GM21381 (cell line): ENCODE measurements at regions not wholly inside any gene's neighbourhood (a gene's known extent, or its start where the extent isn't known, plus 50 kb on each side); places are given as distances from the start of the nearest gene placed in this dataset.

ENCODE experiments used
- ATAC-seq: cut with Tn5 transposase; IDR thresholded peaks from one replicate; pipeline ENCODE4 v1.9.1; 2021; ENCODE audit warnings: mild to moderate bottlenecking, moderate library complexity; ENCODE audit not compliant: unreplicated experiment

GRCh38 chr16:9185381-9185780, 93.9 kb downstream of the HAPSTR1 start:
- no peak for ATAC-seq

DNA sequence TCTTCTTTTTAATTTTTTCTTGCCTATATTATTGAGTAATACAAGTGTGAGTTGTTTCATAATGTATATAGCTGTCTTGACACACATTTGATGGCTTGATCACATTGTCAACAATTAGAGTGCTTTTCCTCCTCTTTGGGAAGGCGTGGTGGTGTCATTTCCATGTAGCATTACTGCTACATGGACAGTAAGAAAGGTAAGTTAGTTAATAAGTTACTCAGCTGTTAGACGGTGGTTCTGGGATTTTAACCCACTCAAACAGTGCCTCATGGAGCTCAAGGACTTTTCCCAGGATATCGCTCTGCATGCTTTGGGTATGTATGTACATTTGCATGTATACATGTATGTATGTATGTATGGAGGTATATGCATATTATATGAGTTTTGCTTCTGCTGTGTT, 94.6 kb downstream of the HAPSTR1 start:
- ATAC-seq = no peak

- ATAC-seq = no peak
Observed at GRCh38 chr16:9188721-9189120, 97.3 kb downstream of the HAPSTR1 start.

DNA sequence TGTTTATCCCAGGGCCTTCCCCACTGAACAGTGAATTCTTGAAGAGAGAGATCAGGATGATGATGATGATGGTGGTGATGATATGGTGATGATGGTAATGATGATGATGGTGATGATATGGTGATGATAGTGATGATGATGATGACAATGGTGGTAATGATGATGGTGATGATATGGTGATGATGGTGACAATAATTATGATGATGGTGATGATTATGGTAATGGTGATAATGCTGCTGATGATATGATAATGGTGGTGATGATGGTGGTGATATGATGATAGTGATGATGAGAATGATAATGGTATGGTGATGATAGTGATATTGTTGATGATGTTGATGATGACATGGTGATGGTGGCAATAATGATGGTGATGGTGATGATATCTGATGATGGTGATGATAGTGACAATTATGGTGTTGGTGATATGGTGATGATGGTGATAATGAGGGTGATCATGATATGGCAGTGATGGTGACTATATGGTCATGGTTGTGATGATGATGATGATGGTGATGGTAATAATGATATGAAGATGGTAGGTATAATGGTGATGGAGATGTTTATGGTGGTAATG, 99.9 kb downstream of the HAPSTR1 start:
- no peak for ATAC-seq

- no peak for ATAC-seq
Observed at GRCh38 chr16:9192746-9193145, 101.3 kb downstream of the HAPSTR1 start.

DNA sequence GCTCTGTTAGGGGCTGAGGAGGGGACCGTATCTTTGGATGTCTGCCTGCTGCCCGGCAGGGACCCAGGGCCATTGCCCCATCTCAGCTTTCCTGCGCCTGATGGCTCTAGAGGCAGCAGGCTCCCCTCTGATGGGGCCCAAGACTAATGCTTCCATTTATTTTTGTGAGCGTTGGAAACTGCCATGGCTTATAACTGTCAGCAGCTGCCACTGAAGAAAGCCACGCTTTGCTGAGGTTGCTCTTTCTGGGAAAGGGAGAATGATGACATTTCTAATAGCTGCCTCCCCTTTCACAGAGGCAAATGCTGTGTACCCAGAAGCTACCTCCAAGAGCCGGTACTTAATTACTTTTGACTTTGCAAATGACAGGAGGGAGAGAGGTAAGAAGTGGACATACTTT, 103.8 kb downstream of the HAPSTR1 start:
- ATAC-seq = no peak

DNA sequence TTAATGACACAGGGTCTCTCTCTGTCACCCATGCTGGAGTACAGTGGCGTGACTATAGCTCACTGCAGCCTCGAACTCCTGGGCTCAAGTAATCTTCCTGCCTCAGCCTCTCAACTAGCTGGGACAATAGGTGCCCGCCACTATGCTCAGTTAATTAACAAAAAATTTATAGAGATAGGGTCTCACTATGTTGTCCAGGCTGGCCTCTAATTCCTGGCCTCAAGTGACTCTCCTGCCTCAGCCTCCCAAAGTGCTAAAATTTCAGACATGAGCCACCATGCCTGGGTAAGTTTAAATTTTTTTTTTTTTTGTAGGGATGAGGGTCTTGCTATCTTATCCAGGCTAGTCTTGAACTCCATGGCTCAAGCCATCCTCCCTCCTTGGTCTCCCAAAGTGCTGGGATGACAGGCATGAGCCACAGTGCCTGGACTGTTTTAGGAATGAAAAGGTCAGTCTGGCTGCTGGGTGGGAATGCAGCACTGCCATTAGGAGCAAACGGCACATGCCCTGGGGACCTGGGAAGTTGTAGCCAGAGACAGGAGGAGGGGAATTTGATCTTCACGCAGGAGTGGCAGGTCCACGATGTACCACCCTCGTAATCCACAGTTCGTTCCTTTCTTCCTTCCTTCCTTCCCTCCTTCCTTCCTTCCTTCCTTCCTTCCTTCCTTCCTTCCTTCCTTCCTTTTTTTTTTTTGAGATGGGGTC, 106.7 kb downstream of the HAPSTR1 start:
- no peak for ATAC-seq

- no peak for ATAC-seq
Observed at GRCh38 chr16:9199311-9199710, 107.9 kb downstream of the HAPSTR1 start.

GRCh38 chr16:9199751-9200150, 108.3 kb downstream of the HAPSTR1 start:
- ATAC-seq = no peak

- ATAC-seq = no peak
Observed at GRCh38 chr16:9203956-9204355, 112.5 kb downstream of the HAPSTR1 start.

GRCh38 chr16:9205661-9206060, 114.2 kb downstream of the HAPSTR1 start:
- ATAC-seq = no peak

- ATAC-seq = no peak
Observed at GRCh38 chr16:9206156-9206555, 114.7 kb downstream of the HAPSTR1 start.

DNA sequence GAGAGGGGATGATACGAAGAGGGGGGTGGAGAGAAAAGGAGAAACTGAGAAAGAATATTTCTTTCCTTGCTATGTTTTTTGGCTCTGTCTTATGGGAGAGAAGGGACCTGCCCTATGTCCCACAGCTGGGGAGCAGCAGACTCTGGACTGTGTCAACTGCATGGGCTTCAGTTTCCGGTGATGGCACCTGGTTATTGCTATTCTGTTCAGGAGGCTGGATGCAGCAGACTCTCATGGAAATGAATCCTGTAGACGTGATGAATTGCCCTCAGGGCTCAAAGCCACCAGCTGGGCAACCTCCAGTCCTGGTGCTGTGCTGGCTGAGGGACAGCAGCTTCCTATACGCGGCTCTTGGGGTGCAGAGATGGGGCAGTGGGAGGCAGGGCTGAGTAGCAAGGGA, 121.2 kb downstream of the HAPSTR1 start:
- ATAC-seq = no peak

GRCh38 chr16:9219813-9220212, 128.4 kb downstream of the HAPSTR1 start:
- no peak for ATAC-seq

DNA sequence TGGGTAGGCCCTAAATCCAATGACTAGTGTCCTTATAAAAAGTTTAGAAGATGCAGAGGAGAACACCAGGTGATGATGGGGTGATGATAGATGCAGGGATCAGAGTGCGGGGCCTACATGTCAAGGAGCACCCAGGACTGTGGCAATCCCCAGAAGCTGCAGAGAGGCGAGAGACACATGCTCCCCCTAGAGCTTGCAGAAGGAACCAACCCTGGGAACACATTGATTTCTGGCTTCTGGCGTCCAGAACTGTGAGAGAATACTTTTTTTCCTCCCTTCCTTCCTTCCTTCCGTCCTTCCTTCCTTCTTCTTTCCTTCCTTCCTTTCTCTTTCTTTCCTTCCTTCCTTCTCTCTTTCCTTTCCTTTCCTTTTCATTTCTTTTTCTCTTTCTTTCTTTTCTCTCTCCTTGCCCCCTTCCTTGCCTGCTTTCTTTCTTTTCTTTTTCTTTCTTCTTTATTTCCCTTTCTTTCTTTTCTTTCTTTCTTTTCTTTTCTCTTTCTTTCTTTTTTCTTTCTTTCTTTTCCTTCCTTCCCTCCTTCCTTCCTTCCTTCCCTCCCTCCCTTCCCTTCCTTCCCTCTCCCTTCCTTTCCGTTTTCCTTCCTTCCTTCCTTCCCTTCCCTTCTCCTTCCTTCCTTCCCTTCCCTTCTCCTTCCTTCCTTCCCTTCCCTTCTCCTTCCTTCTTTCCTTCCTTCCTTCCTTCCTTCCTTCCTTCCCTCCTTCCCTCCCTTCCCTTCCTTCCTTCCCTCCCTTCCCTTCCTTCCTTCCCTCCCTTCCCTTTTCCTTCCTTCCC, 134.3 kb downstream of the HAPSTR1 start:
- no peak for ATAC-seq

DNA sequence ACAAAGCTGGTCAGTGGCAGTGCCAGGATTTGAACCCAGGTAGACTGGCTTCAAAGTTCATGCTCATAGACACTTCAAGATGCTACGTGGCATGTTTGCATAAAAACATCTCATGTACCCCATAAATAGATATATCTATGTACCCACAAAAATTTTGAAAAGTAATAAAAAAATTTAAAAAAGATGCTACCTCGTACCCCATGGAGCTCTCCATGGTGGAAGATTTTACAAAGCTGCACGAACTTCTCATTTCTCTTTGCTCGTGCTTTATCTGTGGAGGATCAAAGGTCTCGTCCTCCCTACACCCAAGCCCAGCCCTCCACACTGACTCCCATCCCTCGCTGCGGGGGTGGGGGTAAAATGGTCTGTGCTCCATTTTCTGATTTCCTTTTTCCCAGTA, 135.5 kb downstream of the HAPSTR1 start:
- no peak for ATAC-seq

GRCh38 chr16:9231039-9231438, 139.6 kb downstream of the HAPSTR1 start:
- ATAC-seq = no peak

DNA sequence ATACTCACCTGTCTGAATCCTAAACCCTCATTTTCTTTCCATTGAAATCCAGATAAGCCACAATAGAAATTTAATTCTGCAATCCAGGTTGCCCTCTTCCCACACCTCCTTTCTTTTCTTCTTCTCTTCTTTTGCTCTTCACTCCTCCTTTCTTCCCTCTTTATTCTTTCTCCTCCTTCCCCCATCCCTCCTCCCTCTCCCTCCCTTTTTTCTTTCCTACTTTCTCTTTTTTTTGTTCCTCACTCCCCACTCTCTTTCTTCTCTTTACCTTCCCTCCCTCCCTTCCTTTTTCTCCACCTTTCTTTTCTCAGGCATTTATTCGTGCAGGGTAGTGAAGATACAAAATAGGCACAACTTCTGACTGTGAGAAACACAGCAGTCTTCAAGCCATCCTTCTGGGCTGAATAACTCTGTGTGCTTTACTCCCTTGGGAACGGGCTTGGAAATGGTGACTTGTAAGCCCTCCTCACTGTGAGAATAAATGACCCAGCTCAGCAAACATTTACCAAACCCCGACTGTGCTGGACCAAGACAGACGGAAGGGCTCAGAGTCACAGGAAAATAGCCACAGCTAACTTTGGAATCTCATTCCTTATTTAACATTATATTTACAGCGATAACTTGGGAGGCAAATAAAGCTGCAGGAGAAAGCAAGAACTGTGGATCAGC, 140.8 kb downstream of the HAPSTR1 start:
- ATAC-seq = no peak

- no peak for ATAC-seq
Observed at GRCh38 chr16:9235867-9236266, 144.4 kb downstream of the HAPSTR1 start.

GRCh38 chr16:9236319-9236718, 144.9 kb downstream of the HAPSTR1 start:
- no peak for ATAC-seq

- ATAC-seq = no peak
Observed at GRCh38 chr16:9238346-9238745, 146.9 kb downstream of the HAPSTR1 start.

- no peak for ATAC-seq
Observed at GRCh38 chr16:9241177-9241576, 149.7 kb downstream of the HAPSTR1 start.
